HG02798 (cell line): ENCODE measurements at regions not wholly inside any gene's neighbourhood (a gene's known extent, or its start where the extent isn't known, plus 50 kb on each side); places are given as distances from the start of the nearest gene placed in this dataset.
"Not testable (repeated sequence)": the region's sequence is repeated elsewhere in the genome, so short reads cannot be mapped to it uniquely, and the experiment has no call there.

ENCODE experiments used
- ATAC-seq: cut with Tn5 transposase; IDR thresholded peaks from one replicate; pipeline ENCODE4 v1.9.1; 2021; ENCODE audit warnings: mild to moderate bottlenecking; ENCODE audit not compliant: unreplicated experiment, poor library complexity

DNA sequence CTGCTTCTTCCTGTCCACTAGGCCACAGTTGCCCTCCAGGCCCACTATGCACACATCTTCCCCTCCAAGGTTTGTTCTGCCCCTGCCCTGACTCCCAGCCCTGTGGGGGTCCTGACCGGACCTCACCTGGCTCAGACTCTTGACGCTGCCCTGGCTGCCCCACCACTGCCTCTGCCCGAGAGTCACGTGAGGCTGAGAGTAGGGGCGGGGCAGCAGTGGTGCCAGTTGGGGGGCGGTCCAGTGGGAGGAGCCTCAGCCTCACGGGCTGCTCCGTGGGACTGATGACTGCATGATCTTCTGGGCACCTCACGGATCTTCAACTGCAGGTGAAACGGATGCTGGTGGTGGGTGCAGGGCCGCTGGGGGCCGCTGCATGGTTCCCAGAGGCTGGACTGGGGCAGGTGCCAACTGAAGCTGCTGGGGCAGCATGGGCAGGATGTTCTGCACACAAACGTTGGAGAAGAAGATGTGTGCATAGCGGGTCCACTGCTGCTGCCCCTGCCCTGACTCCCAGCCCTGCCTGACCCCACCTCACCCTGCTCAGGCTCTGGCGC, 77.6 kb downstream of the HHIPL2 start:
- ATAC-seq: not testable (repeated sequence)

DNA sequence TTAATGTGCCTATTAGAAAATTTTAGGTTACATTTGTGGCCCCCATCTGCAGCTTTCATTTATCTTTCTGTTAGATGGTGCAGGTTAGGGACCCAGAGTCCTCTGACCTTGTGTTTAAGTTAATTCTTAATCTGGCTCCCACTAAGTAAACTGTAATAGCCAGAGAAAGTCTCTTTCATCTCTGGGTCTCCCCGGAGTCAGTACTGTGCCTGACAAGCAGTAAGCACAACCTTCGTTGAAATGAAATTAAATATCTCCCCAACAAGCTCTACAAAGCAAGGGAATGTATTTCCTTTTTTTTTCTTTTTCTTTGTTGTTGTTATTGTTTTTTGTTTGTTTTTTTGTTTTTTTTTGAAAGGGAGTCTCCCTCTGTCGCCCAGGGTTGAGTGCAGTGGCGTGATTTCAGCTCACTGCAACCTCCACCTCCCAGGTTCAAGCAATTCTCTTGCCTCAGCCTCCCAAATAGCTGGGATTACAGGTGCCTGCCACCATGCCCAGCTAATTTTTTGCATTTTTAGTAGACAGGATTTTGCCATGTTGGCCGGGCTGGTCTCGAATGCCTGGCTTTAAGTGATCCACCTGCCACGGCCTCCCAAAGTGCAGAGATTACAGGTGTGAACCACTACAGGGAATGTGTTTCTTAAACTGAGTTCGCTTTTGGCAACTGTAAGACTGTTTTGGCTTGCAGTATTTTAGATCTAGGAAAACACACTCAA, 81.6 kb downstream of the HHIPL2 start:
- ATAC-seq: no peak

DNA sequence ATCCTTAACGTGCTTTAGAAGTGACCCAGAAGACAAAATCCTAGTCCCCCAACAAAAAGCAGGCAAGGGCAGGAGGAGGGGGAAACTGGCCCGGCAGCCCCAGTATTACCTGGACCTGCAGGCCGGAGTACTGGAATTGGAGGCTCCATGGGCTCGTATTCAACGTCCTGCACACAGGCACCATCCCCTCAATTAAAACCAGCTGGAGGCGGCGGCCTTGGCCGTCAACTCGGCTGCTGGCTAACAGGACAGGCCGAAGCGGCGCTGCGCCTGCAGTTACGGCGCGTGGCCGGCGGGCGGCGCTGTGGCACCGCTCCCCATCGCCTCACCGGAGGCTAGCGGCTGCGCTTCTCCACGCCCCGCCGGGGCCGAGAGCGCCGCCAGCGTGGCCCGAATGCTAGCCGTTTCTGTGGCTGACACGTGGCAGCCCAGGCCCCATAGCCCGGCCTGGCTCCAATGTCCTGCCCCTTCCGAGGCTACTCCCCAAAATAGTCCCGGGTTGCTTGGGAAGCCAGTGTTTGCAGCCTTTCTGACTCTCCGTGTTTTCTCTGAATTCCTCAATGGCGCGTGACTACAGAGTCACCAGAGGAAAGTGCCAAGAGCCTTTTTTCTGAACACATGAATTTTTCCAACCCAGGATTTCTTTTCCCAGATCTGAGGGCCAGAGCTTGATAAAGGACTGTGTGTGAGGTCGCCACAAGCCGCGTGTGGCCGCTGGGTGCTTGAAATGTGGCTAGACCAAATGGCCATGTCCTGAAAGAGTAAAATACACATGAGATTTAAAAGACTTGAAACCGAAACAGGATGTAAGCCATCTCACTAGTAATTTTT, 82.5 kb downstream of the HHIPL2 start:
- peak; percentile 96 for ATAC-seq

DNA sequence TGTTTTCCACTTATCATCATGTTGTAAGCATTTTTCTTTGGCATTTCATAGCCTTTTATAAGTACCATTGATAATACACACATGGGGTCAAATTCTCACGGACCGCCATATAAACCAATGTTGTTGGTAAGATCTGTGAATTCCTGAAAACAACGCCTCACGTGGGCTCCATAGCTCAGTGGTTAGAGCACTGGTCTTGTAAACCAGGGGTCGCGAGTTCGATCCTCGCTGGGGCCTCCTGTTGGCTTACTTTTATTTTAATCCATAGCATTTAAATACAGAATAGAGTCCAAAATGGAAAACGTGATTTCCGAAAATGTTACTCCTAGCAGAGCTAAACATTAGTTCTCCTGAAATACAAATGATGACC, 83.1 kb downstream of the HHIPL2 start:
- peak; percentile 28 for ATAC-seq

DNA sequence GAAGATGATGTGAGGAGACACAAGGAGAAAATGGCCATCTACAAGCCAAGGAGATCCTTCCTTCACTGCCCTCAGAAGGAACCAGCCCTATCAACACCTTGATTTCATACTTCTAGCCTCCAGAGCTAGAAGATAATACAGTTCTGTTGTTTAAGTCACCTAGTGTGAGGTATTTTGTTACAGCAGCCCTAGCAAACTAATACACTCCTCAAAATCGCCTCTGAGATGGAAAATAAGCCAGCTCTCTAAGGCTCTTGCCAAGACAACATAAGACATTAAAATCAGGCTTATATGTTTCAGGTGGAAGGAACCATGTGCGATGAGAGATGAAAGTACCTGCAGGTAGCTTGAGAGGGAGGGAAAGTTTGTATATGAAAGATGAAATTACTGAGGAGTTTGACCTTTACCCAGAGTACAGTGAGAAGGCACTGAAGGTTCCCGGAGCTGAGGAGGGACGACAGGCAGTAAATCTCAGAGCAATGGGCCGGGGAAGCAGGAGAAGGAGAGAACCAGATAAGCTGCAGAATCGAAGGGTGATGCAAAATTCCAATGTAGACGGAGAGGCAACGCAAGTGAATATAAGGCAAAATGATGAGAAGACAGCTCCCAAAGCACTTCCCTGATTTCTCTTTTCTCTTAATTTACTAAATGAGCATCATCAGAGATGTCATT, 84.7 kb downstream of the HHIPL2 start:
- ATAC-seq: no peak

DNA sequence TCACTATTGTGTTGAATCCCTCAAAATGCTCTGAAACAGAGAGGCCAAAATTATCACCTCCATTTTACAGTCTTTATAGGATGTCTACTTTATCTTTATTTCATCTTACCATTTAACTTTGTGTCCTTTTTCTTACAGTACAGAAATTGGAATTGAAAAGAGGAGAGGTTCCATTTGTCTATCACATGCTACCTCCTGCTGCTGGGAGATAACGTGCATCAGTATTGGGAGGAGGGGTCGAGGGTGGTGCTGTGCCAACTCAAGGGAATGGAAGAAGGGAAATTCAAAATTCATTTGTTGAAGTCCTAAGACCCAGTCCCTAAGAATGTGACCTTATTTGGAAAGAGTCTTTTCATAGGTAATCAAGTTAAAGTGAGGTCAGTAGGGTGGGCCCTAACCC, 85.3 kb downstream of the HHIPL2 start:
- no peak for ATAC-seq

DNA sequence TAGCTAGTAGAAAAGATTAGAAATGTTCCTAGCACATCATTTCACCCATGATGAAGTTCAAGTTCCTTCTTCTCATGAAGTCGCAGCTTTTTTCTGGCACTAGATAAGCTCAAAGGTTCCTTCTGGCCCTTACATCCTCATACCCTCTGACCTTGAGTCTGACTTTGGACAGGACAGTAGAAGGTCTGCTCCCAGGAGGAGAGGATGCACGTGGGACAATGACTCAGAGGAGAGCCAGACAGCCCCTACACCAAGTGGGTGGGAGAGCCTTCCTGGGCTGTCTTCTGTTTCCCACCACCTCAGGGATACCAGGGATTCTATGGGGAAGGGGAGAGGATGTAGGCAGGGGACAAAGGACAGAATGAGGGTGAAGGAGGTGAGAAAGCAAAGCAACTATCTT, 86.0 kb downstream of the HHIPL2 start:
- ATAC-seq: no peak

DNA sequence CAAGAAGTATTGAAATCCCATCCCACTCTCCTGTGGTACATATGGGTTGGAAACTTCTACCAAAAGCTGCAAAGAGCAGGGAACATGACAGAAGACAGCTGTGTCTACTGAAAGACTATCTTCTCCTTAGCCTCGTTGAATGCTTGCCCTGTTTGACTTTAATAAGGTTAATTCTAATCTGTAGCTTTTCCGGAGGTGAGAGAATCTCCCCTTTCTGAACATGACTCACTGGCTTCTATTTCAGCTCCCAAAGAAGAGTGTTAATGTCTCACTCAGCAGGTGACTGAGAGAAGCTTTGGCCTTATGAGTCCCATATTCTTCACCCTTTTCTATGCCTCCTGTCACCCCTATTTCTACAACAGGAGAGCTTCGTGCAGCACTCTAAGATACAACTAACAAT, 88.3 kb downstream of the HHIPL2 start:
- ATAC-seq: no peak

DNA sequence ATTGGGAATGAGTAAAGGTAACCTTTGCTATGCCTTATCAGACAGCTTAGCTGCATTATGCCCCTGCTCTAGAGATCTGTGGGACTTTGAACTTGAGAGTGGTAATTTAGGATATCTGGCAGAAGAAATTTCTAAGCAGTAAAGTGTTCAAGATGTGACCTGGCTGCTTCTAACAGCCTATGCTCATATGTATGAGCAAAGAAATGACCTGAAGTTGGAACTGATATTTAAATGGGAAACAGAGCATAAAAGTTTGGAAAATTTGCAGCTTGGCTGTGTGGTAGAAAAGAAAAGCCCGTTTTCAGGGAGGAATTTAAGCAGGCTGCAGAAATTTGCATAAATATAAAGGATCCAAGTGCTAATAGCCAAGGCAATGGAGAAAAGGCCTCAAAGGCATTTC, 90.4 kb downstream of the HHIPL2 start:
- ATAC-seq: no peak

DNA sequence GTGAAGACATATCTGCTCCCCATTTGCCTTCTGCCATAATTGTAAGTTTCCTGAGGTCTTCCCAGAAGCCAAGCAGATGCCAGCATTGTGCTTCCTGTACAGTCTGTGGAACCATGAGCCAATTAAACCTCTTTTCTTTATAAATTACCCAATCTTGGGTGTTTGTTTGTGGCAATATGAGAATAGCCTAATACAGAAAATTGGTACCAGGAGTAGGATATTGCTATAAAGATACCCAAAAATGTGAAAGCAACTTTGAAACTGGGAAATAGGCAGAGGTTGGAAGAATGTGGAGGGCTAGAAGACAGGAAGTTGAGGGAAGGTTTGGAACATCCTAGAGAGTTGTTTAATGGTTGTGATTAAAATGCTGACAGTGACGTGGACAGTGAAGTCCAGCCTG, 90.8 kb downstream of the HHIPL2 start:
- ATAC-seq: no peak

DNA sequence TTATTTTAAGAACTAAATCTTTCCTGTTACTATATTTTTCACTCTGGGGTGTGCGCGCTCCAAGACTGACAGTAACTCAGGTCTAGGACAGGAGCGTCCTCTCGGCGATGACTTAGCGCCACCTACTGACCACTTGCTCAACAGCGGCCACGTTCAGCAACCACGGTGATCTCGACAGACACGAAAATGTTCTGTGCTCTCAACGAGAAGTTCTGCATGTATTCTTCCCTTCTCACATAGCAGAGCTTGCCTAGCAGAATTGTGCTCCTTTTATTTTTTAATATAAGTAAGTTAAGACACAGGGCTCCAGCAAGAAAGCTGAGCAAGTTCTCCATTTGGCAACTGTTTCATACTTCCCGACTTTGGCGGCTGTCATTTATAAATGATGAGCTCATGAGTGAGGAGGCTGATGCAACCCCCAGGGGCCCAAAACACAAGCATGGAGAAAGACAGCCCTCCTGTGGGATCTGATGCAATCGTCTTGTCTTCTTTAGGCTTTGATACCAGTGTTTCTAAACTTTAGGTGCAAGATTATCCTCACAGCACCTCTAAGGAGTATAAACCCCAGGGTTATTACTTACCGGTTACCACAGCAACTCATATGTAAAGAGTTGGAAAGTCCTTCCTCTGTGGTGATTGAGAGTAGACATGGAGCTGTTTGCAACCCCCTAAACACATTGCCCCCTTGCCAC, 92.6 kb downstream of the HHIPL2 start:
- ATAC-seq: peak; percentile 97

DNA sequence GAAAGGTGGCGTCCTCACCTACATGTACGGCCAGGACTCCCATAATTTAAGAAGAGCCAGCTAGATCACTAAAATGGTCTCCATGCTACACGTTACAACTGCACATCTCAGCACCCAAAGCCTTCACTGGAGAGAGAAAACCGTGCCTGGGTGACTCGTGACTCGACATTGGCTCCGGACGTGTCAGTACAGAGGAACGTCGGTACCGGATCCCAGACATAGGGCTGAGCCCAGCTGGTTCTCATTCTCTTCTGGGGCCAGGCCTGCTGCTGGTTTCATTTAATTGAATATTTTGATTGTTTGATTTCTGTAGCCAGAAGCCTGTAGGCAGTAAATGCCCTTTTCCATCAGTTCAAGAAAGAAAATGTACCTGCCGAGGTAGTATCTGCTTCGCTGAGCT, 93.1 kb downstream of the HHIPL2 start:
- ATAC-seq: peak; percentile 14

DNA sequence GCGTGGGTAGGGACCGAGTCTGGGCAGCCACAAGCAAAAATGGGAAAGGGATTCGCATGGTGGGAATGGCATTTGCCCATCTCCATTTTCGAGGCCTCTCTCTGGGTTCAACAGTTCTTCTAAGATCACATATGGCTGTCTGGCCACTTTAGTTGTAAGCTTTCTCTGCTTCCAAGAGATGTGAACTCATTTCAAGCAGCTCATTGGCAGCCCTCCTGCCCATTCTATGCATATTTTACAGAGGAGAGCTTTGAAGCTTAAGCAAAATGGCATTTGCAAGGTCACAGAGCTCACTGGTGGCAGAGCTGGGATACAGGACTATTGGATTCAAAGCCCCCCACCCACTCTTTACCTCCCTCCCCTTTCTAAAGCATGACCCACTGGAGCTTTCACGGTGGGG, 93.7 kb downstream of the HHIPL2 start:
- no peak for ATAC-seq

DNA sequence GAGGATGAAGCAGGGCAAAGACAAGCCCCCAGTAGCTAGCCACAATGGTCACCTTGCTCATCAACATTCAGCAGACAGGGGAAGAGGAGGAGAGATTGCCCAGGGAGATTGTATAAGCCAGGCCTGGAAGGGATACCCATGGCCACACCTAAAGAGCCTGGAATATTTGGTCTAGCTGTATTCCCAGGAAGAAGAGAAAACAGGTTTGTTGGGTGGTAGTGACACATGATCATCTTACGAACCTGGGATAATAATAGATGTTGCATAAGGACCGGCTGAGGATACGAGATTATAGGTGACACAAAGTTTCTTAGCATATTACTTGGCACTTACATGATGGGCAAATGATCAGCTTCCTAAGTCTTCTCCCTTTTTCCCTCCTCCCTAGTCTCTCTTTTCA, 95.9 kb downstream of the HHIPL2 start:
- ATAC-seq: no peak

DNA sequence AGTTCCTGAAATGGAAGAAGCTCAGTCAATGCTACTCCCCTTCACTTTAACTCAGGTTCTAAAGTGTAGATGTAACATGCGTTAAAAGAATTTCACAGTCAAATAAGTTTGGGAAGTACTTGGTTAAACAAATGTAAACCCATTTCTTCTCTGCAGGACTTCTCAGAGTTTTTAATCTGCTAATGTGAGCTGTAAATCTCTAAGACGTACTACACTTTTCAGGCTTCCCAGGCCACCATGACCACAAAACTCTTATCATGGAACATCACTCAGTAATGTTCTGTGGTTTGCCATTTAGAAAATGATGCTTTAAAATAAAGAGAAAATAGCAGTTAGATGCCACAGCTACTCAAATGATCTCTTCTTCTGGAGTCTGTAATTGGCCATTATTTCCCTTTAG, 104.3 kb downstream of the HHIPL2 start:
- ATAC-seq: no peak

DNA sequence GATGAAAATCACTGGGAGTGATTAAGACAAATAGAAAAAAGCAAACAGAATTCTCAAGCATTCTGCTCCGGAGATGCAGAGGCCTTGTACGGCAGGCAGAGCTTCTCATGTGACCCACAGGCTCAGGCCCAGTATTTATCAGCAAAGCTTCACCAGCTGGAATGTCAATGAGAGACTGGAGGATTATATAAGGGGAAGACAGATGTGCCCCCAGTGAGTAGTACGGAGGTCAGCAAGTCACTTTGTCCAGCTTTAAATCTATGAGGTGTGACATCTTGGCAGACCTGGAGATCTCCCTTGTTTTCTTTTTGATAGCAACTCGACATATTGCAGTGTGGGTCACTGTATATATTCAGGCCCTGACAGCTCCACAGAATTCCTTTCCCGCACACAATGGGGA, 106.8 kb downstream of the HHIPL2 start:
- no peak for ATAC-seq

DNA sequence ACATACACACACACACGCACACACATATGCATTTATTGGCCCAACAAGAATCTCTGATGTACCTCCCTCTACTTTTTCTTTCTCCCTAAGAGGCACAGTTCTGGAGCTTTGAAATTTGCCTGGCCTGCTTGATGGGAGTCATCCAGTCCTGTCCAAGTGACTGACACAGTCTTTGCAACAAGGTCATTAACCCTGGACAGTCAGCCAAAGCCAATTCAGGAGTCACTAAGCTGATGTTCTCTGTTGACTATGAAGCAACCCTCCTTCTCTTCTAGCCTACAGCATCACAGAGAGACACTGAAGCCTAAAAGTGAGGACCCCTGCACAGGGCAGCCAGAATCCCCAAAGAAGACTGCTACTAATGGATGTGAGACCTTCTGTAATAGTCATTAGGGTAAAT, 123.1 kb downstream of the HHIPL2 start:
- ATAC-seq: no peak

DNA sequence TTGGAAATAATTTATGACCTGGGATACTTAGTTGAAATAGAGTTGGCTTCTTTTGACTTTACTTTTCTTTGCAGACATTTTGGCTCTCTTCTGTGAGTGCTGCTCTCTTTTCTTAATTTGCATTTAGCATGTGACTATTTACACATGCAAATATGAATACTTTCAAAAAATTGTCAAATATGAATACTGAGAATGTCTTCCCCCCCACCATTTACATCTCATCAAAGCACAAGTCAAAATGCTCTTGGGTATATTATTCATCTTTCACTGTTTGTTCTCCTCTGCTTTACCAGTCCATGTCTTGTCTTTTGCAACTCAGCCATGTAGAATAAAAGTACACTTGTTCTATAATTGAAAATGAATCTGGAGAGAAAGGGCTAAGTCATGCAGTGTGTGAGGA, 126.5 kb downstream of the HHIPL2 start:
- no peak for ATAC-seq

DNA sequence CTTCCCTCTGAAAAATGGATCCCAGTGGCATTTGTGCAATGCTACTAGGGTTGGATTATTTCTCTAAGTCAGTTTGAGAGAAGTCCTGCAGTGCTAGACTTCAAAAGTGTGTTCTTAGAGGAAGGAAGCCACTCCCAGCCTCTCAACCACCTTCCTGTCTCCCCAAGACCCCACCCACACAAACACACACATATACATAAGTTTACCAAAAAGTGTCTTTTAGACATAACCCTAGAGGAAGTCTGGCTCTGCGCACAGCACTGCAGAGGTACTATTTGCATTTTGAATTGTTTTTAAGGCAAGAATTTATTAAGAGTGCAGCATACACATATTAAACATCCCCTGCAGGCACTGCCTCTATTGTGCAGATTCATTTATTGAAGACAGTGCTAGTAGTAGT, 127.3 kb downstream of the HHIPL2 start:
- no peak for ATAC-seq

DNA sequence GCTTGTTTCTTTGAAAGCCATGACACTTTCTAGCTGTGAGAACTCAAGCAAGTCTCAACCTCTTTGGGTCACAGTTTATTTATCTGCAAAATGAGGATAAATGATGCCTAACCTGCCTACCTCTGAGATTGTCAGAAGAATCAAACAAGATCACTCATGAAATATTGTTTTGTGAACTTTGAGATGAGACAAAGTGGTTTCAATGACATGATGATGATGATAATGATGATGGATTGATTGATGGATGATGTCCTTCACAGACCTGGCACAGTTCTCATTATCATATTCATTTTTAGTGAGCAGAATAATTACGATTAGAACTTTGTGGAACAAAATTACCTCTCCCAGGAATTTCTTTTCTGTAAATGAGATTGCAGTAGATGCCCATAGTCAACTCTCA, 129.2 kb downstream of the HHIPL2 start:
- ATAC-seq: no peak

DNA sequence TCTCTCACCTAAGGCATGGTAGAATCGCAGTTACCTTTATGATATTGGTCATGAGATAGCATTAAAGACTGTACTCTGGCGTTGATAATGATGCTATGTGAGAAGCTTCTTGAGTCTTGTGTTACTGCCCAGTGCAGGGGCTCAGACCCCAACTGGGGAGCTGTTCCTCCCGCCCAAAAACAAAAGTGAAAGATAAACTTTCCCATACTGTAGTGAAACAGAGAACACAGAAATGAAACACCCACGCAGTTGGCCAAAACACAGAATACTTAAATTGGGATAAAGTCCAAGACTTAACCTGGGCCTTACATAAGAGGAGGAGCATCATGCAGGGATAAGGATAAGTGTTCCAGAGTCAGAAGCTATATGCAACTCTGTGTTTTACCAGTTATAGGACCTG, 130.6 kb downstream of the HHIPL2 start:
- ATAC-seq: no peak
